Prostate gland (tissue), 2 donors: ENCODE measurements at regions not wholly inside any gene's neighbourhood (a gene's known extent, or its start where the extent isn't known, plus 50 kb on each side); places are given as distances from the start of the nearest gene placed in this dataset.

Experiments used
- DNase-seq: peaks from one replicate; pipeline ENCODE4 v3.0.0-alpha.2; 2019; ENCODE audit warnings: low spot score
- H3K27ac ChIP-seq, 2 donors: fragments of 200-600 bp; sonication (generic); 2 replicates each; pipeline ENCODE4 v1.5.1; 2017 to 2019
- H3K27me3 ChIP-seq: fragments of 200-600 bp; sonication (generic); replicated peaks from 2 replicates; pipeline ENCODE4 v1.5.1; 2019; ENCODE audit not compliant: insufficient read depth
- H3K36me3 ChIP-seq, 2 donors: fragments of 200-600 bp; sonication (generic); 1 replicate in 1 of 2; 2 replicates in 1 of 2; pipeline versions ENCODE4 v1.5.1 to v1.8.1; 2017 to 2019
- H3K4me1 ChIP-seq: fragments of 200-600 bp; sonication (generic); replicated peaks from 2 replicates; pipeline ENCODE4 v1.5.1; 2019
- H3K4me3 ChIP-seq, 2 donors: fragments of 200-600 bp; sonication (generic); 2 replicates each; pipeline ENCODE4 v1.5.1; 2017 to 2019
- H3K9me3 ChIP-seq: fragments of 200-600 bp; sonication (generic); 2 replicates; pipeline ENCODE4 v1.5.1; 2017
- CTCF ChIP-seq, 4 experiments: fragments of 200-600 bp in 2 of 4; fragments of 450-650 bp in 2 of 4; sonication (generic) in 2 of 4; IDR thresholded peaks; 1 replicate in 3 of 4; 2 replicates in 1 of 4; pipeline ENCODE4 v1.5.1; 2016 to 2019; ENCODE audit warnings: antibody characterized with exemption in 4 of 4, mild to moderate bottlenecking in 2 of 4, moderate library complexity in 2 of 4
- POLR2A ChIP-seq: fragments of 450-650 bp; IDR thresholded peaks from one replicate; pipeline ENCODE4 v1.6.1; 2016; ENCODE audit warnings: antibody characterized with exemption, mild to moderate bottlenecking
- POLR2AphosphoS5 ChIP-seq: sonication (generic); formaldehyde crosslinking; IDR thresholded peaks from one replicate; pipeline ENCODE4 v1.6.1; 2017; ENCODE audit warnings: antibody characterized with exemption
- WGBS: methylation state at CpG from one replicate; pipeline ENCODE4 v1.1.5; 2018; 5-methylcytosine and 5-hydroxymethylcytosine counted together
- intact Hi-C: fragments of 100-400 bp; cut with DNase I; formaldehyde crosslinking; loops from one replicate; pipeline ENCODE4 v1.14.2; 2022

GRCh38 chr5:68555907-68556681 lies 340.5 kb downstream of the PIK3R1 start:
- no peaks in the 10 kb centered on the region for H3K4me1 ChIP-seq
- intact Hi-C loops: no loop called here
- TF ChIP-seq POLR2A: no peak
- TF ChIP-seq POLR2AphosphoS5: no peak
- no peak for TF ChIP-seq CTCF (IDR thresholded peaks at IDR 0.05)
- no peak overlapping the region for H3K4me3 ChIP-seq
- no peaks in the 10 kb centered on the region for H3K36me3 ChIP-seq
- H3K27me3 ChIP-seq: no peaks in the 10 kb centered on the region
- no peaks in the 10 kb centered on the region for H3K9me3 ChIP-seq
- DNase-seq: no peak
- 77% methylated on average over 6 of the region's 6 CpGs for WGBS
- no peak overlapping the region for H3K27ac ChIP-seq

- Histone ChIP-seq H3K4me1 (no peaks in the 10 kb centered on the region), H3K9me3 (no peaks in the 10 kb centered on the region), H3K27ac (no peak overlapping the region), H3K27me3 (no peaks in the 10 kb centered on the region), H3K36me3 (no peaks in the 10 kb centered on the region), H3K4me3 (no peak overlapping the region)
- no peak for DNase-seq
- WGBS: 73% methylated on average over 4 of the region's 4 CpGs
- intact Hi-C loops: no loop called here
- TF ChIP-seq POLR2AphosphoS5: no peak
- TF ChIP-seq POLR2A: no peak
- no peak for TF ChIP-seq CTCF (IDR thresholded peaks at IDR 0.05)
Observed at GRCh38 chr5:68557162-68557936, 341.8 kb downstream of the PIK3R1 start.

- no peak overlapping the region for H3K4me3 ChIP-seq
- WGBS: 81% methylated on average over 3 of the region's 3 CpGs
- no peaks in the 10 kb centered on the region for H3K9me3 ChIP-seq
- no peaks in the 10 kb centered on the region for H3K36me3 ChIP-seq
- no peaks in the 10 kb centered on the region for H3K4me1 ChIP-seq
- no peak for TF ChIP-seq CTCF (IDR thresholded peaks at IDR 0.05)
- no peak for TF ChIP-seq POLR2AphosphoS5
- no peak for TF ChIP-seq POLR2A
- no peak for DNase-seq
- no peak overlapping the region for H3K27ac ChIP-seq
- intact Hi-C loops: no loop called here
- H3K27me3 ChIP-seq: no peaks in the 10 kb centered on the region
Observed at GRCh38 chr5:68562308-68562707, 346.8 kb downstream of the PIK3R1 start.

- Histone ChIP-seq H3K9me3 (no peaks in the 10 kb centered on the region), H3K4me3 (no peak overlapping the region), H3K36me3 (no peaks in the 10 kb centered on the region), H3K27me3 (no peaks in the 10 kb centered on the region), H3K27ac (no peak overlapping the region), H3K4me1 (no peaks in the 10 kb centered on the region)
- TF ChIP-seq CTCF (IDR thresholded peaks at IDR 0.05) (no peak), POLR2AphosphoS5 (no peak), POLR2A (no peak)
- intact Hi-C loops: no loop called here
- no peak for DNase-seq
- 98% methylated on average over 5 of the region's 5 CpGs for WGBS
Observed at GRCh38 chr5:68565427-68565826, 349.9 kb downstream of the PIK3R1 start.

GRCh38 chr5:68576805-68577204 lies 361.2 kb downstream of the PIK3R1 start:
- Histone ChIP-seq H3K36me3 (no peaks in the 10 kb centered on the region), H3K4me1 (no peaks in the 10 kb centered on the region), H3K4me3 (no peak overlapping the region), H3K27ac (no peak overlapping the region), H3K9me3 (no peaks in the 10 kb centered on the region), H3K27me3 (no peaks in the 10 kb centered on the region)
- TF ChIP-seq CTCF (IDR thresholded peaks at IDR 0.05) (no peak), POLR2AphosphoS5 (no peak), POLR2A (no peak)
- 93% methylated on average over 1 of the region's 1 CpG for WGBS
- no peak for DNase-seq
- intact Hi-C loops: no loop called here
